A673 (cell line): ENCODE measurements at regions not wholly inside any gene's neighbourhood (a gene's known extent, or its start where the extent isn't known, plus 50 kb on each side); places are given as distances from the start of the nearest gene placed in this dataset.
"Not testable (repeated sequence)": the region's sequence is repeated elsewhere in the genome, so short reads cannot be mapped to it uniquely, and the experiment has no call there.

Experiments used
- CTCF ChIP-seq: fragments of 300-800, 200-600 bp; sonication (generic); conservative IDR thresholded peaks from 2 replicates; pipeline ENCODE4 v1.5.1; 2017; ENCODE audit warnings: low read depth, mild to moderate bottlenecking, antibody characterized with exemption, low read length, moderate library complexity, mixed read lengths
- EZH2 ChIP-seq: fragments of 200-600 bp; sonication (generic); IDR thresholded peaks from 2 replicates; pipeline ENCODE4 v1.6.1; 2017; ENCODE audit warnings: borderline replicate concordance, low read depth, mild to moderate bottlenecking, mixed read lengths, antibody characterized with exemption, low read length; ENCODE audit not compliant: poor library complexity, severe bottlenecking

DNA sequence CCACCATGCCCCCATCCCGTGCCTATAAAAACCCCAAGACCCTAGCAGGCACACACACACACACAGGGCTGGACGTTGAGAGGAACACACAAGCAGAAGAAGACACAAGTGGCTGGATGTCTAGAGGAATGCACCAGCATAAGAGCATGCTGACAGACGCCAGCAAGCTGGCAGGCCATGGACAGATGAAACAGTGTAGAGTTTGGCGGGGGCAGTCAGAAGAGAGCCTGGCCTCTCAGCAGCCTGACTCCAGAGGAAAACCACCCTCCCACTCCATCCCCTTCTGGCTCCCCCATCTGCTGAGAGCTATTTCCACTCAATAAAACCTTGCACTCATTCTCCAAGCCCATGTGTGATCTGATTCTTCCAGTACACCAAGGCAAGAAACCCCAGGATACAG, 255.8 kb upstream of the FAM78B start:
- not testable (repeated sequence) for TF ChIP-seq CTCF, EZH2
